ENCODE measurements at regions not wholly inside any gene's neighbourhood (a gene's known extent, or its start where the extent isn't known, plus 50 kb on each side); places are given as distances from the start of the nearest gene placed in this dataset.
A peak's percentile ranks its signal among the peaks of the same experiment; 100 is the strongest.
"Not testable (repeated sequence)": the region's sequence is repeated elsewhere in the genome, so short reads cannot be mapped to it uniquely, and the experiment has no call there.

DNA sequence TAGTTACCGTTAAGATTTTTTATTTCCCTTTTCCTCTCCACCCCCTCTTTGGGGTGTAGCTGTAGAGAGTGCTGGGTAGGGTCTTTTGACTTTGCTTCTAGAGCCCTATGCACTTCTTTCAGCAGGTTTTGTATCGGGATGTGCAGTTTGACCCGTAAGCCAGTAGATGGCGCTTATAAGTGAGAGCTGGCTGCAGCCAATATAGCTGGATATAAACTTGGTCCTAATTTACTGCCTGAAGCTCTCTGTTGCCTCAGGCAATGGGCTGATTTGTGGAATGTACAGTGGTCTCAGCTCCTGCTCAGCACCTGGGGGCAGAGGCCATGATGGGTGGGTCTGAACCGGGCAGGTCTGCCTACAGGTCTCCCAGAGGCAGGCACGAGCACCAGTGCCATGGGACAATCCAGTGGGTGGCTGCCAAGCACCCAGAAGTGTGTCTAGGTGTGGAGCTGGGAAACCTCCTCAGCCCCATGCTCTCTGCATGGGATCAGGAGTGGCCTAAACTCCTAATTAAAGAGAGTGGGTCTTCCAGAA lies 146.5 kb downstream of the SPANXN1 start:
- no peak for DNase-seq (ENCODE audit: low read depth)

GRCh38 chrX:145394344-145394743 lies 147.0 kb downstream of the SPANXN1 start:
- DNase-seq (ENCODE audit: low read depth): no peak

DNA sequence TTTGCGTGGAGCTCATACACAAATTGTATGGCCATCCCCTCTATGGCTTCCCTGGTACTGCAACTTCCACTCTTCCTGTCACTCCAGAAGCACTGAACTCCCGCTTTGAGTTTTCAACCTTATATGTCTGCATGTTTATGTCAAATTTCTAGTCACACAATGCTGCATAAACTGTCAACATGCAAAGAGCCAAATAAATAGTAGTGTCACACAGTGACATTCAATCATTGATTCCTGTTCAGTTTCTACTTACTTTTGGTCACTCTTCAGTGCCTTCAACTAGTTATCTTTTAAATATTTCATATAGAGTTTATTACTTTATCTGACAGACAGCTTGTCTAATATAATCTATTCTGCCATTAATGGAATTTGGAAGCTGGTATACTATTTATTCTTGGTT lies 149.3 kb downstream of the SPANXN1 start:
- DNase-seq (ENCODE audit: low read depth): no peak

DNA sequence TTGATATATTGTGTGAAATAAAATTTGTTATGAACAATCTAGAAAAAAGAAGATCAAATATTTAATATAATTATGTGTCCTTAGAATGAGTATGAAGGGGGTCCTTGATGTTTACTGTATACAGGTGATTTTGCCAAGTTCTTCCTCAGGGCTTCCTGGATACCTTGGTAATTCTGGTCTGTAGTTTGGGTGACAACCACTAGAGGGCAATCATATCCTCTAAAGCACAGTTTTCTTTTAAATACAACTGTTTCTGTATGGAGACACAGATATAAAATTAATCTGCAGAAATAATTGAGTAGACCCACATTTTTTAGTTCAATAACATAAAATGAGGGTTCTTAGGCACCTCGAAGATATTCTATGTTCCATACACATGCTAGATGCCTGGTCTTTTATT lies 157.7 kb downstream of the SPANXN1 start:
- DNase-seq (ENCODE audit: low read depth): peak; percentile 7

DNA sequence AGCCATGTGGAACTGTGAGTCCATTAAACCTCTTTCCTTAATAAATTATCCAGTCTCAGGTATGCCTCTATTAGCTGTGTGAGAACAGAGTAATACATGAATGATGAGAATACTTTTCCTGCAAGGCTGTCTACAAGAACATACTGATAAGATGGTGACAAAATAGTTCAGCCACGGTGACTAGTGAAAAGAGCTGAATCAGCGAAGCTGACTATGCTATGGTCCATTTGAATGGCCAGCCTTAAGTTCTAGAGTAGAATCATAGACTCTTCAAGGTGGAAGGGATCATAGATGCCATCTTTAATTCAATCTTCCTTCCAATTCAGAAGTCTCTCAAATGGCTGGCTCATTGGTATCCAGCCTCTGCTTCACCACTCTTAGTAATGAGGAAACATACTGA lies 163.3 kb downstream of the SPANXN1 start:
- DNase-seq (ENCODE audit: low read depth): no peak

DNA sequence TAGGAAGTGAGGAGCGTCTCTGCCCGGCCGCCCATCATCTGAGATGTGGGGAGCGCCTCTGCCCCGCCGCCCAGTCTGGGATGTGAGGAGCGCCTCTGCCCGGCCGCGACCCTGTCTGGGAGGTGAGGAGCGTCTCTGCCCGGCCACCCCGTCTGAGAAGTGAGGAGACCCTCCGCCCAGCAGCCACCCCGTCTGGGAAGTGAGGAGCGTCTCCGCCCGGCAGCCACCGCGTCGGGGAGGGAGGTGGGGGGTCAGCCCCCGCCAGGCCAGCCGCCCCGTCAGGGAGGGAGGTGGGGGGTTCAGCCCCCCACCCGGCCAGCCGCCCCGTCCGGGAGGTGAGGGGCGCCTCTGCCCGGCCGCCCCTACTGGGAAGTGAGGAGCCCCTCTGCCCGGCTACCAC lies 188.9 kb downstream of the SPANXN1 start:
- not testable (repeated sequence) for DNase-seq (ENCODE audit: low read depth)

DNA sequence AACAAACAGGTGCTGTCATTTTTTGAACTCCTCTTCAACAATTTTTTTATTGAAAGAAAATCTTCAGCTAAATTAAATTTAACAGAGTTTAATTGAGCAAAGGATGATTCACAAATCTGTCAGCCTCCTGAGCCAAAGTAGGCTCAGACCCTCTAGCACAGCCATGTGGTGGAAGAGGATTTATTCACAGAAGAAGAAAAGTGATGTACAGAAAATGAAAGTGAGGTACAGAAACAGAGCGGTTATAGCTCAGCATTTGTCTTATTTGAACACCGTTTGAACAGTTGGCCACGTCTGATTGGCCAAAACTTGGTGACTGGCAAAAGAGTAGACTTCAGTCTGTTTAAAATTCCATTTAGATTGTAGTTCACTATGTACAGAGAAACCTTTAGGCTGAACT lies 217.3 kb downstream of the SPANXN1 start:
- DNase-seq (ENCODE audit: low read depth): no peak

DNA sequence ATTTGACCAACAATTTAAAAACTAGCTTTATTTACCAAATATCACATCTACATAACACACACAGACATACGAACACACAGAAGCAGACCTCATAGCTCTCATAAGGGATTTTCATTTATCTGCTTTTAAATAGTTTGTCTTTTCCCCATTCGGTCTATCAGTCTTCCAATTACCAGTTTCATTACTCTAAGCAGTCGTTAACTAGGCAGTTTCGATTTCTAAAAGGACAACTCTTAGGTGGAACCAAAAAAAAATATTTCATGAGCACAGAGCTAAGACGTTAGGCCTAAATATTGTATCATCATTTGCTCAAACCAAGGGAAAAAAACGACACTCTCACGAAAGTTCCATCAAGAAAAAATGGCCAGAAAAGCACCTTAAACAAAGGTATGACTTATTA lies 228.4 kb downstream of the SPANXN1 start:
- no peak for DNase-seq (ENCODE audit: low read depth)

DNA sequence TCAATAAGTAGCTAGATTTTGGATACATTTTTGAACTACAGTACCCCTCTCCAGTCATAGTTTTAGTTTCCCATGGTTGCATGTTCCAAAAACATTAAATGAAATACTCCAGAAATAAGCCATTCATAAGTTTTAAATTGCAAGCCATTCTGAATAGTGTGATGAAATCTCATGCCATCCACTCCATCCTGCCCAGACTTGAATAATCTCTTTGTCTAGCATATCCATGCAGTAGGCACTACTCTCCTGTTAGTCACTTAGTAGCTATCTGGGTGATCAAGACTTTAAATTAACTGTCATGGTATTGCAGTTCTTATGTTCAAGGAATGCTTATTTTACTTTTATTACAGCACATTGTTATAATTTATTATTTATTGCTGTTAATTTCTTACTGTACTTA lies 237.4 kb downstream of the SPANXN1 start:
- no peak for DNase-seq (ENCODE audit: low read depth)

GRCh38 chrX:145502670-145503069 lies 255.4 kb downstream of the SPANXN1 start:
- DNase-seq (ENCODE audit: low read depth): no peak

DNA sequence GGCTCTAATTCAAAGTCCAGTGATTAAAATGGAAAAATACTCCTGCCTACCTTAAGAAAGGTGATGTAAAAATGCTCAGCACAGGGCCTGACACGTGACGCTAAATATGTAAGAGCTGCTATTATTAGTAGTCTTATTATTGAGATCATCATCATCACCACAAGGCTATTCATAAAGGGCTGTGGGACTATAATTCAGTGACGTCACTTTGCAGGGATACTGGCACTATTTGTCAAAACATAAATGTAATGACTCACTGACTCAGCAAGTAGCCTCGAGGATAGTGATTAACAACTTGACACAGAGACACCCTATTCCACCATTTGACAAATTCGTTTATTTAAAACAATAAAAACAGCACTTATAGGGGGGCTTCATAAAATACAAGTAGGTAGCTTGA lies 258.9 kb downstream of the SPANXN1 start:
- DNase-seq (ENCODE audit: low read depth): peak; percentile 3

- DNase-seq (ENCODE audit: low read depth): no peak
Measured at GRCh38 chrX:145524931-145525330, 277.6 kb downstream of the SPANXN1 start.

DNA sequence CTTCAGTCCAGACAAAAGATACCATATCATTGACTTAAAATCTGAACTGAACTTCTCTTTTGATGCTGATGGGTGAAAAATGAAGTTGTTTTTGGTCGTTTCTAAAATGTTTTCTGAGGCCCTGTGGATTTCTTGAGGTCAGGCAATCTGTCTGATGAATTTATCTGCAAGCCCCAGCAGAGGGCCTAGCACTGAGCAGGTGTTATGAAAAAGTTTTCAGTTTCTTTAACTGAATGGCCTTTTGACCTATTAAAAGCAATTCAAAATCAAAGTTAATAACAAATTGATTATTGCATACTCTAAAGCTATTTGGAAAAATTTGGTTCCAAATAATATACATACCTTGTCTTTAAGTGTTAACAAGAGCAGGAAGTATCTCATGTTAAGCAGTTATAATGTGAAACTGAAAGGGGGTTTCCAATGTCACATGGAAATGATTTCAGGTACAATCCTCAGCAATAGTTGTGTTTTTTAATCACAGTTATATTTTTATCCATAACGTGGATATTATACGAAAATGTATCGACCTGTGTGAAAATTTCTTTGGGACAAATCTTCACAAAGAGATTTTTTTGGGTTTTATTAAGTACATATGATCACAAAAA lies 285.0 kb downstream of the SPANXN1 start:
- no peak for DNase-seq (ENCODE audit: low read depth)

- no peak for DNase-seq (ENCODE audit: low read depth)
Measured at GRCh38 chrX:145533534-145533933, 284.1 kb upstream of the SLITRK2 start.

DNA sequence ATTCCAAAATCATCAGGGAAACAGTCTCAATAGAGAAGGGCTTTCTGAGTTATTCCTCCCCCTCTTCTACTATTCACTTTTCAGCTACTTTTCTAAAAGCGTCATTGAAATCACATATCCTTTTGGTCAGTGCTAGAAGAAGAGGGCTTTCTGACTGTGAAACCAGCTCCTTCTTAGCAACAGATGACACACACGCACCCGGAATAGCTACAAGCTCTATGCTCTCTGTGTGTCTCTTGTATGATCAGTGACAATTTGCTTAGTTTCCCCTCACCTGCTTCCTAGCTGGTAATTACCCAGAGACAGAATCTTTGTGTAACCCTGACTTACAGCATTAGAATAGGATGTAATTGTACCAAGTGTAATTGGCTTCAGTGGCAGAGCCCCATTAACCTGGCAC lies 268.1 kb upstream of the SLITRK2 start:
- DNase-seq (ENCODE audit: low read depth): no peak

GRCh38 chrX:145552643-145553042 lies 265.0 kb upstream of the SLITRK2 start:
- no peak for DNase-seq (ENCODE audit: low read depth)

DNA sequence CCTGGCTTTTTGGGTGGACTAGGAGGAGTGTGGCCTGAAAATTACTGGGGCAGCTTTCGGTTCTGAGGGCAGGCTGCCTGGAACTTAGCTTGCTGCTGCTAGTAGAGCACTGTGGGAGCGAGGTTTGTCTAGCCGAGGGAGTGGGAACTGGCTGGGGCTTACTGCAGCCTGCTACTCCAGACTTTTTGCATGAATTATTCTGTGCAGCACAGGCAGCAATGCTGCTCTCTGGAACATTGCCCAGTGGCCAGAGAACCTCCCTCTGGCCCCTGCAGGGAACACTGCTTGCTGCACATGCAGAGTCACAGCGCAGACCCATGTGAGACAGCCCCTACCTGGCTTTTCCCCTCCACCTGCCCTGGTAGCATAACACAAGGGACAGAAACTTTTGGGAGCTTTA lies 263.9 kb upstream of the SLITRK2 start:
- no peak for DNase-seq (ENCODE audit: low read depth)

- DNase-seq (ENCODE audit: low read depth): no peak
Measured at GRCh38 chrX:145563159-145563558, 254.5 kb upstream of the SLITRK2 start.

GRCh38 chrX:145609951-145610511 lies 207.6 kb upstream of the SLITRK2 start:
- DNase-seq (ENCODE audit: low read depth): peak; percentile 36

DNA sequence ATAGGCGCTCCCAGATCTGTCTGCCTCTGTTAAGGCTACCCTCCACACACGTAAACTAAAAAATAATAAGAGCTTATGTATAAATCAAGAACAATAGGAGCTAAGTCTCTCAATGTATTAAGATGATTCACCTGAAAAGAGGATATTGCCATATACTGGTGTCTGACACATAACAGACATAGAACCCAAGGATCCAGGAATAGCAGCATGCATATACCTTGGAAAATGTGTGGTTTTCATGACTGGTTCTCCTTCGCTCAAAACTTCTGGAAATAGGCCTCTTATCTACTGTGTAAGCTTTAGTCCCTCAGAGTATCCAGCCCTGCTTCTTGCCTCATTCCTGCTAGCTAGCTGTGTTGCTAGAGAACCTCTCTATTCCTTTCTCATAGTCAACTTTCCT lies 203.7 kb upstream of the SLITRK2 start:
- DNase-seq (ENCODE audit: low read depth): no peak

DNA sequence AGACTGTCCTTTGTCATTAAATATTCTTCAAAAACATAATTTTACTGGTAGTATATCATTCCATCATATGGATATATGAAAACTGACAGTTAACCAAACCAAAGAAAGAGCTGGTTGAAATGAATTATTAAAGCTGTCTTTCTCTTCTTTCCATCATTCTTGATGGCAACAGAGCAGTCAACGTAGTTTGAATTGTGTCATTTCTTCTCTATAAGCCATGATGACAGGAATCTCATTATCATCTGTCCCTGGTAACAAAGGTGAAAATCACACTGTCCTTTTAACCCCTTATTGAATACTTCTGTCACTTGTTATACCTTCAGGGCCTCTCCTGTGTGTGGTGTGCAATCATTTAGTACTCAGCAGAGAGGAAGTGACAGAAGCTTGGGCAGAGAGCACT lies 197.0 kb upstream of the SLITRK2 start:
- no peak for DNase-seq (ENCODE audit: low read depth)

DNA sequence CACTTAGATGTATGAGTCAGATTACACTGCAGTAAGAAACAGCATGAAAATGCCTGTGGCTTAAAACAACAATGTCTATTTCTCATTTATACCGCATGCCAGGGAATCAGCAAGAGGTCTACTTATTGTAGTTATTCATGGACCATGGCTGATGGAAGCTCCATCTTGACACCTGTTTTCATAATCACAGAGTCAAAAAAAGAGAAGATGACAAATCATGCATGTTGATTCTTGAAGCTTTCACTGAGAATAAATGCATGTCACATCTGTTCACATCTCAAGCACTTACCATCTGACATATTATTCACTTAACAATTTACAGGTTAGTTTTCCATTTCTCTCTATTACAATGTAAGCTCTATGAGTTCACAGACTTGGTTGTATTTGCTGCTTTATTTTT lies 194.2 kb upstream of the SLITRK2 start:
- no peak for DNase-seq (ENCODE audit: low read depth)

GRCh38 chrX:145630081-145630480 lies 187.5 kb upstream of the SLITRK2 start:
- no peak for DNase-seq (ENCODE audit: low read depth)
